GM19455 (cell line): ENCODE measurements at regions not wholly inside any gene's neighbourhood (a gene's known extent, or its start where the extent isn't known, plus 50 kb on each side); places are given as distances from the start of the nearest gene placed in this dataset.

Experiments used
- ATAC-seq: cut with Tn5 transposase; IDR thresholded peaks from one replicate; pipeline ENCODE4 v1.9.1; 2021; ENCODE audit not compliant: unreplicated experiment

DNA sequence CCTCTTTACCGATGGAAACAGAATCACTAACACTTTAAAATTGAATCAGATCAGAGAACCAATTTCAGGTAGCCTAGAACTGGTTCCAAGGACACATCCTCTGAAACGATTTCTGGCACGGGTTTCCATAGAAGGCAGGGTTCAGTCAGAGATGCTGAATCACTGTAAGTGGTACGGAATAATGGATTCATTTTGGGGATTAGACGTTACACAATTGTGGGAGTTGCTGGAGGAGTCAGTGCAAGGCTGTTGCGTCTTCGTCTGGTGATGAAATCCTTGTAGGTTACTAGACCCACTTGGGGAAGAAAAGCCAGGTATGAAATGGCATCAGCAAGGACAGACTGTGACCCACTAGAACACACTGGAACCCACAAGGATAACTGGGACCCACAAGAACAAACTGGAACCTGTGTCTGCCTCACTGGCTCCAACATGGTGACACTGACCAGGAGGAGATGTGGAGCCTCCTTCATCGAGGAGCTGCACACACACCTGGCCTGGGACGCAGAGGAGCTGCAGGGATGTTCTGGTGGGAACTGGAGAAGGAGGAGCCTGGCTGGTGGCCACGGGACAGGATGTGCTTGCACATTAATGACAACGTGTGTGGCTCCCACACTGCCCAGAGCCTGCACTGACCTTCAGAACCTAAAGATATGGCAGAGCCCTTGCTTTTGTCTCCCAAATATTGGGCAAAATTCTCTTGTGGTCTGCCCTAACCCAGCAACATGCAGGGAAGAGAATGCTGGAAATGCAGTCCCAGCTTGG, 105.1 kb downstream of the TRAPPC11 start:
- ATAC-seq = no peak

GRCh38 chr4:183765251-183765911, 106.3 kb downstream of the TRAPPC11 start:
- no peak for ATAC-seq

DNA sequence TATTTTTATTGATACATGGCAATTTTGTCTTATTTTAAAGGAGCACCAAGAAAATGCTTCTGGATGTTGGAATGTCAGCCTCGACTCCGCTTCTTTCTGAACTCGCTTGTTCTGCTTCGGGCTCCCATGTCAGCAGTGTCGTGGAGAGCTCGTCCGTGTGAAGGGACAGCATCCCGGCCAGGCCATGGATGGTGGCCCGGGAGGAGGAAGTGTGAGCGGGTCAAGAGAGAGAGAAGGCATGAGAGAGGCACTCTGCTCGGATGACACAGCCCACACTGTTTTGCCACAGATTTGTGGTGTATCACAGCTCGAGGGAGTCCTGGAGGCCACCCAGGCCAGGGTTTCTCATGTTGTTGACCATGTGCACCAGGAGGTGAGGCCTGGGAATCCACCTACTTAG, 107.0 kb downstream of the TRAPPC11 start:
- no peak for ATAC-seq

- ATAC-seq = no peak
Measured at GRCh38 chr4:183770906-183771305, 111.8 kb downstream of the TRAPPC11 start.

GRCh38 chr4:183772361-183772760, 113.3 kb downstream of the TRAPPC11 start:
- ATAC-seq = no peak

GRCh38 chr4:183773790-183774189, 114.7 kb downstream of the TRAPPC11 start:
- no peak for ATAC-seq

- ATAC-seq = no peak
Measured at GRCh38 chr4:183783306-183783705, 121.8 kb upstream of the STOX2 start.

DNA sequence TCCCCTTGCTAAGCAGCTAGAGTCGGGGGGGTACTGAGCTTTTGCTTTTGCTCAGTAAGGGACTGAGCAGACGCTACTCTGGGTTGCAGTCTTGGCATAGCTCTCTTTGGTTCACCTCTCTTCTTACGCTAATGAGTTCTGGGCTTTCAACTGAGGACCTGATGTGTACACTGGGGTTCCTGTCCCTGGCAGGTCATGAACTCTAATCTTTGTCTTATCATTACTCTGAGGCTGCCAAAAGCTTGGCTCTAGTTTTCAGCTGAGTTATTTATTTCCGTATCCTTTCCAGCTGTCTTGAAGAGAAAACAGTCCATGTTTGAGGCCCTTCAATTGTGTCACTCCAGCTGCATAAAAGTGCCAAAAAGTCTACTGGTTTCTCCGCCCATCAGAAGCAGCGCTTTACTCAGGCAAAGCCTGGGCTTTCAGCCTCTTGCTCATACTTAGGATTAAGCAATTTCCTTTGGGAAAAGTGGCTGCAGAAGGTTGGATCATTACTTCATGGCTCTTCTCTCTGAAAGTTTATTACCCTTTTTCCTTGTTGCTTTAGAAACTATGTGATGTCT, 121.0 kb upstream of the STOX2 start:
- ATAC-seq = no peak

GRCh38 chr4:183788308-183788905, 116.7 kb upstream of the STOX2 start:
- ATAC-seq = no peak

DNA sequence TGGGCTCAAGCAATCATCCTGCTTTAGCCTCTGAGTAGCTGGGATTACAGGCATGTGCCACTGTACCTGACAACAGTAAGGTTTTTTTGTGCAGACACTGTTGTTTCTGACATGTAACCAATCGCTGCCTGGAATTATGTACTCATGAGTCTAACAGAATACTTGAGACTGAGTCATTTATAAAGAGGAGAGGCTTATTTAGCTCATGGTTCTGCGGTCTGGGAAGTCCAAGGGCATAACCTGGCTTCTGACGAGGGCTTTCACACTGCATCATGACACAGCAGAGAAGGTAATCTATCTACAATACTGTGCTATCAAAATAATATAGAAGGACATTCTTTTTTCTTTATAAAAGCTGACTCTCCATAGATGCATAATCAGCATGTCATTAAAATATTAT, 115.5 kb upstream of the STOX2 start:
- ATAC-seq = no peak

- ATAC-seq = no peak
Measured at GRCh38 chr4:183790661-183791060, 114.4 kb upstream of the STOX2 start.

DNA sequence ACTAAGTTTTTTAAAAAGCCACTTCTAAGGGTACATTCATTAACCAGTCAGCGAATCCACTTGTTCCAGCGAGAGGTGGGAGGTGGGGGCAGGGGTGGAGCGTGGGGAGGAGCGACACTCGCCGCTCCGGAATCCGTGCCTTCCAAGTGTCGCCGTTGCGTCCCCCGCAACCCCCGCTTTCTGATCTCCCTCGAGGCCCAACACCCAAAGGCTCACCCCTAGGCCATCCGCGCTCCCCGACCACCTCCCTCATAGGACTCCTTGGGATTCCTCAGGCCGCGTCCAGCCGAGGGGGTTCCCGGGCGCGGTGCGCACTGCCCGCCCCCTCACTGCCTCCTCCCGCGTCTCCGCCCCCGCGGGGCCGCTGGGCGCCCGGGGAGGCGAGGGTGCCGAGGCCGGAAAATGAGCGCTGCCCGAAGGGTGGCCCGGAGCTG, 108.1 kb upstream of the STOX2 start:
- ATAC-seq = no peak

DNA sequence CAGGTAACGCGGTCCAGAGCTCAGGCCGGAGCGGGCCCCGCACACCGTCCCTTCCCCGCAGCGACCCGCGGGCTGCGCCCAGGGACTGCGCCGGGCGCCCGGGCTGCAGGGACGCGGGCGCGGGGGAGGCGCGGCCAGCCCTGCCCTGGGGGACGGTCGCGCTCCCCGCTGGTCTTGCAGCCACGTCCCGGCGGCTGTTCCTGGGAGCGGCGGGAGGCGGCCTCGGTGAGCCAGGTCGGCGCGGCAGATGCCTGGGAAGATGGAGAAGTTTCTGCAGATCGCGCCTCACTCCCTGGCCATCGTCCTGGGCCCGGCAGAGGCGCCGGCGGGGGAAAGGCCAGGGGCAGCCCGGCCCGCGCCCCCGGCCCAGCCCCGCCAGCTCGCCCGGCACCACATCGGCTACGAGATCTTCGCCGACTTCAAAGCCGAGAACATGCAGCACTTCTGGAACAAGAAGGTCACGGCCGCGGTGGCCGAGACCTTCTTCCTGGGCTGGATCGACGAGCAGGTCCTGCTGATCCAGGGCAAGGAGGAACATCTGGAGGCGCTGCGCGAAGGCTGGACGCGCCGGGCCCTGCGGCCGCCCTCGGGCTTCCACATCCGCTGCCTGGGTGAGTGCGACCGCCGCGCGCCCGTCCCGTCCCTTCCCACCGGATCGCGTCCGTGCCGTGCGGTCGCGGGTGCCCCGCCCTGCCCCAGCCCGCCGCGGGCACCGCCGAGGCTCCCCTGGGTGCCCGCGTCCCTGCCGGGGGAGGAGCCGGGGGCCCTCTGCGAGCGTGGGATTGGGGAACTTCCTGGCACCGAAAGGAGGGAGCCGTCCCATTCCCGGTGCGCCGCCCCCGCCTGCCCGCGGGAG, 107.4 kb upstream of the STOX2 start:
- ATAC-seq = no peak

- ATAC-seq = no peak
Measured at GRCh38 chr4:183798301-183799253, 106.5 kb upstream of the STOX2 start.

GRCh38 chr4:183801457-183802165, 103.5 kb upstream of the STOX2 start:
- ATAC-seq = no peak

DNA sequence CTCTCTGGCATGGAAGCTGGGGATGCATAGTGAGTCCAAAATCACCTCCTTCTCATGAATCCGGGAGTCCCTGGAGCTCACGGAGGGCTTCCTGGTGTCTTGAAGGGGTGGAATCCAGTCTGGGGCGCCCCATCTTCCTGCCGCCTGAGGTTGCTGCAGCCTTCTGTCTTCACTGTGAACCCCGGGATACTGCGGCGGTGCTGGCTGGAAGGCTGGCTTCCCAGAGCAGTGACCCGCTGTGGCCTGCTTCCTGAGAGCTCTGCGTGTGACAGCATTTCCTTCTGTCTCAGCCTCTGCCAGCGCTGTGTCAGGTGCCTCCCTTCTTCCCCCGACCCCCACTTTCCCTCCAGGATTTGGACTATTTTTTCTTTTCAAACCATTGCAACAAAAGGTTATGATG, 98.8 kb upstream of the STOX2 start:
- ATAC-seq = no peak

- ATAC-seq = no peak
Measured at GRCh38 chr4:183807420-183808096, 97.5 kb upstream of the STOX2 start.

GRCh38 chr4:183808097-183808456, 97.0 kb upstream of the STOX2 start:
- ATAC-seq = no peak

DNA sequence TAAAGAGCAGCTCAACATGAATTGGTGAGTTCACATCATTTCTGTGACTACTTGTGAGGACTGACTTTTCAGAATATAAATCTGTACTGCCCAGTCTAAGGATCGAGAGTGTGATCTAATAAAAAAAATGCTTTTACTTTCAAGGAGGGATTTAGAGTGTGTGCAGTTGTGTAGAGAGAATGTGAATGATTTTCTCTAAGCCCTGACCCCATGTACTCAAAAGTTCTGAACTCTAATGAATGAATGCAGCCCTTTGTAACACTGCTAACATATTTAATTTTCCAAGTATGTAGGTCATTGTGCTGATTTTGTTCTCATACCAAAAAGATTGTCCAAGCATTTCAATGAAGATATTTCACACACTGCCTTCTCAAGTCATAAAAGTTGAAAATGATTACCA, 92.5 kb upstream of the STOX2 start:
- ATAC-seq = no peak
